HEK293 (cell line): ENCODE measurements at regions not wholly inside any gene's neighbourhood (a gene's known extent, or its start where the extent isn't known, plus 50 kb on each side); places are given as distances from the start of the nearest gene placed in this dataset.
"Not testable (repeated sequence)": the region's sequence is repeated elsewhere in the genome, so short reads cannot be mapped to it uniquely, and the experiment has no call there.

Experiments
- CTCF ChIA-PET: fragments of 350-600 bp; formaldehyde crosslinking; extraction: SDS; loops from one replicate; lab custom pipeline; 2021; ENCODE audit warnings: antibody characterized with exemption; lab: Yijun Ruan, JAX
- POLR2A ChIA-PET: fragments of 300-600 bp; formaldehyde crosslinking; extraction: SDS; loops from one replicate; lab custom pipeline; 2020; ENCODE audit warnings: antibody characterized with exemption, inconsistent platforms; lab: Yijun Ruan, JAX
- H3K27ac ChIP-seq: fragments of 200-500 bp; sonication (Bioruptor generic); 2 replicates; pipeline ENCODE4 v1.5.1; 2014; ENCODE audit warnings: low read depth, low read length, control low read depth, inconsistent platforms; ENCODE audit errors: extremely low read depth
- H3K36me3 ChIP-seq, 2 experiments: fragments of 200-500 bp in 1 of 2; sonication (Bioruptor generic) in 1 of 2; 1 replicate in 1 of 2; 2 replicates in 1 of 2; pipeline ENCODE4 v1.5.1; 2014 to 2017; ENCODE audit warnings: inconsistent platforms in 2 of 2, low read length in 2 of 2; ENCODE audit not compliant: control insufficient read depth in 2 of 2, insufficient read depth in 1 of 2
- H3K4me1 ChIP-seq: fragments of 200-500 bp; sonication (Bioruptor generic); 2 replicates; pipeline ENCODE4 v1.5.1; 2014; ENCODE audit warnings: mild to moderate bottlenecking, low read length, inconsistent platforms; ENCODE audit not compliant: control insufficient read depth, insufficient read depth
- H3K4me3 ChIP-seq: 2 replicates; pipeline ENCODE4 v1.5.1; 2011; ENCODE audit warnings: low read depth, mild to moderate bottlenecking, control low read depth, low read length, moderate library complexity
- H3K9me3 ChIP-seq: fragments of 200-500 bp; sonication (Bioruptor generic); 2 replicates; pipeline ENCODE4 v1.5.1; 2014; ENCODE audit warnings: low read depth, low read length, inconsistent platforms; ENCODE audit not compliant: control insufficient read depth, insufficient read depth
- GFI1B ChIP-seq: fragments of 450-650 bp; formaldehyde crosslinking; IDR thresholded peaks from 2 replicates; pipeline ENCODE4 v1.5.1; 2016; ENCODE audit warnings: missing biosample characterization, missing genetic modification characterization
- GLI2 ChIP-seq: fragments of 450-650 bp; formaldehyde crosslinking; IDR thresholded peaks from 2 replicates; pipeline ENCODE4; 2017; ENCODE audit warnings: missing biosample characterization, missing genetic modification characterization, low read depth, borderline replicate concordance
- GLI4 ChIP-seq: fragments of 450-650 bp; formaldehyde crosslinking; IDR thresholded peaks from 2 replicates; pipeline ENCODE4 v1.5.1; 2016; ENCODE audit warnings: missing biosample characterization, missing genetic modification characterization
- HOXD13 ChIP-seq: sonication (generic); formaldehyde crosslinking; IDR thresholded peaks from 2 replicates; pipeline ENCODE4 v1.8.0; 2022; ENCODE audit warnings: missing genetic modification reagents, borderline replicate concordance
- ZBTB7A ChIP-seq: fragments of 450-650 bp; formaldehyde crosslinking; IDR thresholded peaks from 2 replicates; pipeline ENCODE4 v1.5.1; 2016; ENCODE audit warnings: low read depth, missing biosample characterization, missing genetic modification characterization
- ZFP41 ChIP-seq: fragments of 450-650 bp; formaldehyde crosslinking; IDR thresholded peaks from 2 replicates; pipeline ENCODE4 v1.5.1; 2016; ENCODE audit warnings: missing biosample characterization, missing genetic modification characterization, borderline replicate concordance
- ZNF169 ChIP-seq: fragments of 450-650 bp; formaldehyde crosslinking; IDR thresholded peaks from 2 replicates; pipeline ENCODE4 v1.5.1; 2016; ENCODE audit warnings: missing biosample characterization, missing genetic modification characterization
- ZNF24 ChIP-seq: fragments of 450-650 bp; formaldehyde crosslinking; IDR thresholded peaks from 2 replicates; pipeline ENCODE4 v1.5.1; 2016; ENCODE audit warnings: missing biosample characterization, missing genetic modification characterization
- ZNF292 ChIP-seq: fragments of 450-650 bp; formaldehyde crosslinking; IDR thresholded peaks from 2 replicates; pipeline ENCODE4 v1.5.1; 2016; ENCODE audit warnings: low read depth, missing biosample characterization, missing genetic modification characterization, borderline replicate concordance
- ZNF350 ChIP-seq: fragments of 450-650 bp; formaldehyde crosslinking; IDR thresholded peaks from 2 replicates; pipeline ENCODE4 v1.5.0; 2017; ENCODE audit warnings: missing biosample characterization, mild to moderate bottlenecking, missing genetic modification characterization
- ZNF404 ChIP-seq: fragments of 450-650 bp; formaldehyde crosslinking; IDR thresholded peaks from 2 replicates; pipeline ENCODE4 v1.5.1; 2017; ENCODE audit warnings: missing biosample characterization, missing genetic modification characterization
- ZNF529 ChIP-seq: fragments of 450-650 bp; formaldehyde crosslinking; IDR thresholded peaks from 2 replicates; pipeline ENCODE4 v1.5.1; 2017; ENCODE audit warnings: missing genetic modification characterization, missing biosample characterization; ENCODE audit not compliant: insufficient replicate concordance
- ZNF530 ChIP-seq: fragments of 450-650 bp; formaldehyde crosslinking; IDR thresholded peaks from 2 replicates; pipeline ENCODE4 v1.5.1; 2016; ENCODE audit warnings: low read depth, missing biosample characterization, missing genetic modification characterization
- ZNF560 ChIP-seq: fragments of 450-650 bp; formaldehyde crosslinking; IDR thresholded peaks from 2 replicates; pipeline ENCODE4 v1.5.1; 2017; ENCODE audit warnings: missing biosample characterization, missing genetic modification characterization, borderline replicate concordance
- ZNF561 ChIP-seq: fragments of 450-650 bp; IDR thresholded peaks from 2 replicates; pipeline ENCODE4 v1.5.1; 2018; ENCODE audit warnings: missing biosample characterization, missing genetic modification characterization, borderline replicate concordance
- ZNF623 ChIP-seq: fragments of 450-650 bp; formaldehyde crosslinking; IDR thresholded peaks from 2 replicates; pipeline ENCODE4 v1.5.1; 2016; ENCODE audit warnings: missing biosample characterization, missing genetic modification characterization
- ZNF624 ChIP-seq: fragments of 450-650 bp; formaldehyde crosslinking; IDR thresholded peaks from 2 replicates; pipeline ENCODE4 v1.5.1; 2017; ENCODE audit warnings: missing biosample characterization, missing genetic modification characterization
- ZNF785 ChIP-seq: fragments of 450-650 bp; formaldehyde crosslinking; IDR thresholded peaks from 2 replicates; pipeline ENCODE4 v1.5.1; 2016; ENCODE audit warnings: missing biosample characterization, missing genetic modification characterization
- ZSCAN16 ChIP-seq: fragments of 450-650 bp; formaldehyde crosslinking; IDR thresholded peaks from 2 replicates; pipeline ENCODE4 v1.5.1; 2016; ENCODE audit warnings: missing biosample characterization, missing genetic modification characterization
- TF ChIP-seq, protein P1 (sequence below): fragments of 450-650 bp; formaldehyde crosslinking; IDR thresholded peaks from 2 replicates; pipeline ENCODE4 v1.5.1; 2017; ENCODE audit warnings: missing biosample characterization, missing genetic modification characterization
- TF ChIP-seq, protein P2 (sequence below): fragments of 450-650 bp; formaldehyde crosslinking; optimal IDR thresholded peaks from 2 replicates; pipeline ENCODE3; 2016; ENCODE audit warnings: missing biosample characterization, mild to moderate bottlenecking, missing genetic modification characterization
- TF ChIP-seq, protein P3 (sequence below): fragments of 450-650 bp; formaldehyde crosslinking; IDR thresholded peaks from 2 replicates; pipeline ENCODE4 v1.5.1; 2016; ENCODE audit warnings: missing biosample characterization, missing genetic modification characterization
- TF ChIP-seq, protein P4 (sequence below): fragments of 450-650 bp; formaldehyde crosslinking; IDR thresholded peaks from 2 replicates; pipeline ENCODE4 v1.5.1; 2016; ENCODE audit warnings: missing biosample characterization, missing genetic modification characterization
- TF ChIP-seq, protein P5 (sequence below): fragments of 450-650 bp; formaldehyde crosslinking; IDR thresholded peaks from 2 replicates; pipeline ENCODE4 v1.5.1; 2016; ENCODE audit warnings: missing biosample characterization, missing genetic modification characterization, low read depth

DNA sequence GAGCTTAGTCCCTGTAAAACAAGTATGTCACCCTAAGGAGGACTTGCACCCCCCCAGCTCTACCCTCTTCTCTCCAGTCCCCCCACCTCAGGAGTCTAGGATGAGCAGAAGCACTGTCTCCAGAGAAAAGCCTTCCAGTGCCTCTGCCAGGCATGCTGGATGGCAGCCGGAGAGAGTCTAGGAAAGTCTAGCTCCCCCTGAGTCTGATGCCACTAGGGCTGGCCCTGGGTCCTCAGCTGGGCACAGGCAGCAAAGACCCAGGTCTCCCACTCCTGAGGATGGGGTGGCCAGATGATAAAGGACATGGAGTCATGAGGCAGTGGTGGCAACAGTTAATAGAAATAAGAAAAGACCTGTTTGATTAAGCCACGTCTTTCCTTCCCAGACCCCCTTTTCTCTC lies 225.6 kb downstream of the CYP26B1 start:
- no peak overlapping the region for H3K4me3 ChIP-seq
- H3K36me3 ChIP-seq: no peaks in the 10 kb centered on the region
- CTCF ChIA-PET: interaction anchor here (0.6 to 7.8 kb wide), 5 partner anchors 120 to 229 kb away, joined by 3 to 103 read pairs (median 5); no protein-coding TSS in a partner anchor
- H3K4me1 ChIP-seq: no peaks in the 10 kb centered on the region
- TF ChIP-seq ZNF404: no peak
- TF ChIP-seq ZNF350 (tag by site-specific recombination): no peak
- no peak for TF ChIP-seq GLI4 (tag by site-specific recombination)
- TF ChIP-seq ZNF169 (tag by site-specific recombination): no peak
- TF ChIP-seq ZSCAN16: no peak
- no peak for TF ChIP-seq ZNF785 (tag by site-specific recombination)
- POLR2A ChIA-PET: no interaction called here
- no peak overlapping the region for H3K27ac ChIP-seq
- H3K9me3 ChIP-seq: no peaks in the 10 kb centered on the region

DNA sequence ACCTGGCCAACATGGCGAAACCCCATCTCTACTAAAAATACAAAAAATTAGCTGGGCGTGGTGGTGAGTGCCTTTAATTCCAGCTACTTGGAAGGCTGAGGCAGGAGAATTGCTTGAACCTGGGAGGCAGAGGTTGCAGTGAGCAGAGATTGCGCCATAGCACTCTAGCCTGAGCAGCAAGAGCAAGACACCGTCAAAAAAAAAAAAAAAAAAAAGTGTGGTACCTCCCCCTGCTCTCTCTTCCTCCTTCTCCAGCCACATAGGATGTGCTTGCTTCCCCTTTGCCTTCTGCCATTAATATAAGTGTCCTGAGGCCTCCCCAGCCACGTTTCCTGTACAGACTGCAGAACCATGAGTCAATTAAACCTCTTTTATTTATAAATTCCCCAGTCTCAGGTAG lies 226.8 kb downstream of the CYP26B1 start:
- H3K4me1 ChIP-seq, H3K9me3 ChIP-seq, H3K27ac ChIP-seq, H3K36me3 ChIP-seq, POLR2A ChIA-PET, H3K4me3 ChIP-seq: not testable (repeated sequence)
- CTCF ChIA-PET: interaction anchor here (7.8 kb wide), 1 partner anchor 230 kb away, joined by 103 read pairs; no protein-coding TSS in a partner anchor

DNA sequence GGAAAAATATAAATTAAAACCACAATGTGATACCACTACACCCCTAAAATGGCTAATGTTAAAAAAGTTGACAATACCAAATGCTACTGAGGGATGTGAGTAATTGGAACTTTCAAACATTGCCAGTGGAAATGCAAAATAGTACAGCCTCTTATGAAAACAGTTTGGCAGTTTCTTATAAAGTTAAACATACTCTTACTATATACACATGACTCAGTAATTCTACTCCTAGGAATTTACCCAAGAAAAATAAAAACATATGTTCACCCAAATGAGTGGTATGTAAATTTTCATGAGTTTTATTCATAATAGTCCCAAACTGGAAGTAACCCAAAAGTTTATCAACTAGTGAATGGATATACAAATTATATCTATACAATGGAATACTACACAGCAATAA lies 228.0 kb downstream of the CYP26B1 start:
- CTCF ChIA-PET: interaction anchor here (7.8 kb wide), 1 partner anchor 231 kb away, joined by 103 read pairs; no protein-coding TSS in a partner anchor
- no peaks in the 10 kb centered on the region for H3K4me1 ChIP-seq
- TF ChIP-seq ZNF529 (tag by site-specific recombination) (no peak), GFI1B (tag by site-specific recombination) (no peak), HOXD13 (no peak), ZNF24 (no peak), GLI2 (tag by site-specific recombination) (no peak), ZNF624 (tag by site-specific recombination) (no peak), ZNF530 (tag by site-specific recombination) (no peak), ZFP41 (tag by site-specific recombination) (no peak), ZNF292 (no peak), ZBTB7A (tag by site-specific recombination) (no peak), ZNF623 (tag by site-specific recombination) (no peak), ZNF561 (tag by site-specific recombination) (no peak), ZNF560 (tag by site-specific recombination) (no peak)
- TF ChIP-seq, protein P1, sequence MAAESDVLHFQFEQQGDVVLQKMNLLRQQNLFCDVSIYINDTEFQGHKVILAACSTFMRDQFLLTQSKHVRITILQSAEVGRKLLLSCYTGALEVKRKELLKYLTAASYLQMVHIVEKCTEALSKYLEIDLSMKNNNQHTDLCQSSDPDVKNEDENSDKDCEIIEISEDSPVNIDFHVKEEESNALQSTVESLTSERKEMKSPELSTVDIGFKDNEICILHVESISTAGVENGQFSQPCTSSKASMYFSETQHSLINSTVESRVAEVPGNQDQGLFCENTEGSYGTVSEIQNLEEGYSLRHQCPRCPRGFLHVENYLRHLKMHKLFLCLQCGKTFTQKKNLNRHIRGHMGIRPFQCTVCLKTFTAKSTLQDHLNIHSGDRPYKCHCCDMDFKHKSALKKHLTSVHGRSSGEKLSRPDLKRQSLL (tag by site-specific recombination): no peak
- TF ChIP-seq, protein P2, sequence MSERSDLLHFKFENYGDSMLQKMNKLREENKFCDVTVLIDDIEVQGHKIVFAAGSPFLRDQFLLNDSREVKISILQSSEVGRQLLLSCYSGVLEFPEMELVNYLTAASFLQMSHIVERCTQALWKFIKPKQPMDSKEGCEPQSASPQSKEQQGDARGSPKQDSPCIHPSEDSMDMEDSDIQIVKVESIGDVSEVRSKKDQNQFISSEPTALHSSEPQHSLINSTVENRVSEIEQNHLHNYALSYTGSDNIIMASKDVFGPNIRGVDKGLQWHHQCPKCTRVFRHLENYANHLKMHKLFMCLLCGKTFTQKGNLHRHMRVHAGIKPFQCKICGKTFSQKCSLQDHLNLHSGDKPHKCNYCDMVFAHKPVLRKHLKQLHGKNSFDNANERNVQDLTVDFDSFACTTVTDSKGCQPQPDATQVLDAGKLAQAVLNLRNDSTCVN (tag by site-specific recombination): no peak
- TF ChIP-seq, protein P3, sequence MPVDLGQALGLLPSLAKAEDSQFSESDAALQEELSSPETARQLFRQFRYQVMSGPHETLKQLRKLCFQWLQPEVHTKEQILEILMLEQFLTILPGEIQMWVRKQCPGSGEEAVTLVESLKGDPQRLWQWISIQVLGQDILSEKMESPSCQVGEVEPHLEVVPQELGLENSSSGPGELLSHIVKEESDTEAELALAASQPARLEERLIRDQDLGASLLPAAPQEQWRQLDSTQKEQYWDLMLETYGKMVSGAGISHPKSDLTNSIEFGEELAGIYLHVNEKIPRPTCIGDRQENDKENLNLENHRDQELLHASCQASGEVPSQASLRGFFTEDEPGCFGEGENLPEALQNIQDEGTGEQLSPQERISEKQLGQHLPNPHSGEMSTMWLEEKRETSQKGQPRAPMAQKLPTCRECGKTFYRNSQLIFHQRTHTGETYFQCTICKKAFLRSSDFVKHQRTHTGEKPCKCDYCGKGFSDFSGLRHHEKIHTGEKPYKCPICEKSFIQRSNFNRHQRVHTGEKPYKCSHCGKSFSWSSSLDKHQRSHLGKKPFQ (tag by site-specific recombination): no peak
- TF ChIP-seq, protein P4, sequence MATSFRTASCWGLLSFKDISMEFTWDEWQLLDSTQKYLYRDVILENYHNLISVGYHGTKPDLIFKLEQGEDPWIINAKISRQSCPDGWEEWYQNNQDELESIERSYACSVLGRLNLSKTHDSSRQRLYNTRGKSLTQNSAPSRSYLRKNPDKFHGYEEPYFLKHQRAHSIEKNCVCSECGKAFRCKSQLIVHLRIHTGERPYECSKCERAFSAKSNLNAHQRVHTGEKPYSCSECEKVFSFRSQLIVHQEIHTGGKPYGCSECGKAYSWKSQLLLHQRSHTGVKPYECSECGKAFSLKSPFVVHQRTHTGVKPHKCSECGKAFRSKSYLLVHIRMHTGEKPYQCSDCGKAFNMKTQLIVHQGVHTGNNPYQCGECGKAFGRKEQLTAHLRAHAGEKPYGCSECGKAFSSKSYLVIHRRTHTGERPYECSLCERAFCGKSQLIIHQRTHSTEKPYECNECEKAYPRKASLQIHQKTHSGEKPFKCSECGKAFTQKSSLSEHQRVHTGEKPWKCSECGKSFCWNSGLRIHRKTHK (tag by site-specific recombination): no peak
- TF ChIP-seq, protein P5, sequence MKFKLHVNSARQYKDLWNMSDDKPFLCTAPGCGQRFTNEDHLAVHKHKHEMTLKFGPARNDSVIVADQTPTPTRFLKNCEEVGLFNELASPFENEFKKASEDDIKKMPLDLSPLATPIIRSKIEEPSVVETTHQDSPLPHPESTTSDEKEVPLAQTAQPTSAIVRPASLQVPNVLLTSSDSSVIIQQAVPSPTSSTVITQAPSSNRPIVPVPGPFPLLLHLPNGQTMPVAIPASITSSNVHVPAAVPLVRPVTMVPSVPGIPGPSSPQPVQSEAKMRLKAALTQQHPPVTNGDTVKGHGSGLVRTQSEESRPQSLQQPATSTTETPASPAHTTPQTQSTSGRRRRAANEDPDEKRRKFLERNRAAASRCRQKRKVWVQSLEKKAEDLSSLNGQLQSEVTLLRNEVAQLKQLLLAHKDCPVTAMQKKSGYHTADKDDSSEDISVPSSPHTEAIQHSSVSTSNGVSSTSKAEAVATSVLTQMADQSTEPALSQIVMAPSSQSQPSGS (tag by site-specific recombination): no peak

More for the DNA sequence above, 228.0 kb downstream of the CYP26B1 start:
- Histone ChIP-seq H3K9me3 (no peaks in the 10 kb centered on the region), H3K27ac (no peak overlapping the region), H3K36me3 (no peaks in the 10 kb centered on the region), H3K4me3 (no peak overlapping the region)
- POLR2A ChIA-PET: no interaction called here
